K562 (cell line): ENCODE measurements at regions not wholly inside any gene's neighbourhood (a gene's known extent, or its start where the extent isn't known, plus 50 kb on each side); places are given as distances from the start of the nearest gene placed in this dataset.

Experiments
- ATAC-seq: fragments of 200-7000 bp; cut with Tn5 transposase; 3 replicates; pipeline ENCODE4 v1.9.1; 2020; ENCODE audit warnings: moderate library complexity
- BruUV-seq: library from RNA; stranded (reverse); fragments of 400-500 nt; replicated peaks from 2 replicates; lab custom pipeline; 2021; lab: Mats Ljungman, UMichigan
- CTCF ChIA-PET: fragments of 300-600 bp; formaldehyde crosslinking; extraction: SDS; loops from one replicate; lab custom pipeline; 2021; ENCODE audit warnings: low intra/inter-chr PET ratio; lab: Yijun Ruan, JAX
- POLR2A ChIA-PET: fragments of 300-600, 350-650 bp; sonication (Branson Sonifier 250); formaldehyde crosslinking; extraction: SDS; loops from one replicate; lab custom pipeline; 2021; ENCODE audit warnings: antibody characterized with exemption, inconsistent platforms; lab: Yijun Ruan, JAX
- DNase-seq, 4 experiments: peaks; one replicate each; pipeline versions ENCODE4 v3.0.0 to v3.0.0-alpha.2; 2011 to 2018; ENCODE audit warnings: low spot score in 3 of 4, mixed read lengths in 3 of 4; ENCODE audit errors: extremely low read depth in 1 of 4
- FAIRE-seq: peaks from 2 replicates; lab custom pipeline; 2011; peaks lifted over from hg19 to GRCh38; lab: Jason Lieb, UNC
- H2AFZ ChIP-seq: 2 replicates; pipeline ENCODE4 v1.6.0; 2011; ENCODE audit warnings: low read depth, low read length, control low read depth, inconsistent platforms
- H3K27ac ChIP-seq: fragments of 200-600 bp; 3 replicates; pipeline ENCODE4 v1.8.0; 2011; ENCODE audit warnings: low read depth, mild to moderate bottlenecking, control low read depth, inconsistent platforms, low read length, moderate library complexity, mixed read lengths; ENCODE audit errors: extremely low read depth
- H3K27me3 ChIP-seq, 2 experiments: fragments of 300-600 bp in 1 of 2; 2 replicates in 1 of 2; 3 replicates in 1 of 2; pipeline versions ENCODE4 v1.6.0 to v1.8.0; 2011; ENCODE audit warnings: inconsistent platforms in 2 of 2, low read length in 2 of 2, mild to moderate bottlenecking in 1 of 2, mixed read lengths in 1 of 2, moderate library complexity in 1 of 2; ENCODE audit not compliant: control insufficient read depth in 2 of 2, insufficient read depth in 2 of 2
- H3K36me3 ChIP-seq: fragments of 300-600 bp; 3 replicates; pipeline ENCODE4 v1.8.0; 2011; ENCODE audit warnings: mild to moderate bottlenecking, low read length, inconsistent platforms; ENCODE audit not compliant: control insufficient read depth, insufficient read depth
- H3K4me1 ChIP-seq, 2 experiments: fragments of 200-600 bp in 1 of 2; replicated peaks in 1 of 2; 2 replicates in 1 of 2; 3 replicates in 1 of 2; pipeline versions ENCODE4 v1.5.1 to v1.8.0; 2011; ENCODE audit warnings: inconsistent platforms in 2 of 2, low read length in 2 of 2, mild to moderate bottlenecking in 1 of 2, mixed read lengths in 1 of 2, moderate library complexity in 1 of 2; ENCODE audit not compliant: control insufficient read depth in 2 of 2, insufficient read depth in 2 of 2
- H3K4me2 ChIP-seq: 2 replicates; pipeline ENCODE4 v1.6.1; 2011; ENCODE audit warnings: low read length, control low read depth, inconsistent platforms, mixed read lengths; ENCODE audit not compliant: insufficient read depth
- H3K4me3 ChIP-seq: fragments of 200-600 bp; sonication (generic), shearing (Covaris generic); 2 replicates; pipeline ENCODE4 v1.5.1; 2016; ENCODE audit warnings: control low read depth, inconsistent platforms
- H3K79me2 ChIP-seq: fragments of 200-600 bp; 3 replicates; pipeline ENCODE4 v1.8.0; 2011; ENCODE audit warnings: low read length, inconsistent platforms; ENCODE audit not compliant: control insufficient read depth, insufficient read depth
- H3K9ac ChIP-seq, 2 experiments: 2 replicates each; pipeline versions ENCODE4 v1.6.0 to v1.6.1; 2011; ENCODE audit warnings: low read depth in 2 of 2, low read length in 2 of 2, control low read depth in 1 of 2, inconsistent platforms in 1 of 2, mild to moderate bottlenecking in 1 of 2, mixed read lengths in 1 of 2; ENCODE audit not compliant: insufficient read depth in 1 of 2
- H3K9me1 ChIP-seq: one replicate; pipeline ENCODE4 v1.6.0; 2011; ENCODE audit warnings: inconsistent platforms, mild to moderate bottlenecking, low read length, moderate library complexity; ENCODE audit not compliant: control insufficient read depth, insufficient read depth
- H3K9me3 ChIP-seq: replicated peaks from 2 replicates; pipeline ENCODE4 v1.5.1; 2011; ENCODE audit warnings: low read depth, low read length, inconsistent platforms; ENCODE audit not compliant: control insufficient read depth, insufficient read depth
- H4K20me1 ChIP-seq: replicated peaks from 2 replicates; pipeline ENCODE4 v1.6.1; 2011; ENCODE audit warnings: low read length, inconsistent platforms, mixed read lengths; ENCODE audit not compliant: control insufficient read depth, insufficient read depth
- ELK1 ChIP-seq: sonication (generic); formaldehyde crosslinking; IDR thresholded peaks from 2 replicates; pipeline ENCODE4 v1.8.1; 2022; ENCODE audit warnings: missing genetic modification reagents
- HDAC2 ChIP-seq: fragments of 450-650 bp; IDR thresholded peaks from 2 replicates; pipeline ENCODE4 v1.6.1; 2016; ENCODE audit warnings: mild to moderate bottlenecking
- MTA1 ChIP-seq: fragments of 450-650 bp; IDR thresholded peaks from 2 replicates; pipeline ENCODE4 v1.6.1; 2017; ENCODE audit warnings: borderline replicate concordance
- SP1 ChIP-seq: sonication (generic); formaldehyde crosslinking; IDR thresholded peaks from 2 replicates; pipeline ENCODE4 v1.8.1; 2022; ENCODE audit warnings: mild to moderate bottlenecking, missing genetic modification reagents
- SPI1 ChIP-seq: IDR thresholded peaks from 2 replicates; pipeline ENCODE4 v1.6.1; 2011; ENCODE audit warnings: low read depth, low read length, control low read depth, borderline replicate concordance
- TAF1 ChIP-seq: IDR thresholded peaks from 2 replicates; pipeline ENCODE4 v1.6.1; 2011; ENCODE audit warnings: mild to moderate bottlenecking, low read length, moderate library complexity; ENCODE audit not compliant: insufficient read depth, control insufficient read depth, severe bottlenecking; ENCODE audit errors: extremely low read depth
- ZKSCAN1 ChIP-seq: fragments of 150-350 bp; IDR thresholded peaks from 2 replicates; pipeline ENCODE4 v1.6.1; 2016; ENCODE audit warnings: low read depth, low read length
- ZNF140 ChIP-seq: fragments of 250-450 bp; sonication (Bioruptor Pico); IDR thresholded peaks from 2 replicates; pipeline ENCODE4 v1.8.0; 2021; ENCODE audit warnings: moderate library complexity, mild to moderate bottlenecking, inconsistent platforms
- ZNF589 ChIP-seq: fragments of 200-800 bp; sonication (Bioruptor generic); IDR thresholded peaks from 2 replicates; pipeline ENCODE4 v1.6.1; 2016; ENCODE audit warnings: low read depth, missing genetic modification characterization, missing compliant biosample characterization
- in situ Hi-C: fragments of 300-500 bp; cut with MboI; formaldehyde crosslinking; loops from 4 replicates; pipeline ENCODE4 v1.15.0; 2018; ENCODE audit warnings: inconsistent platforms, mixed read lengths
- intact Hi-C: fragments of 100-400 bp; cut with micrococcal nuclease; formaldehyde crosslinking; loops from 2 replicates; pipeline ENCODE4 v1.14.2; 2022
- TF ChIP-seq, protein P1 (sequence below): fragments of 450-650 bp; formaldehyde crosslinking; IDR thresholded peaks from 2 replicates; pipeline ENCODE4 v1.4.0; 2022; ENCODE audit warnings: mild to moderate bottlenecking, moderate library complexity
- TF ChIP-seq, protein P2 (sequence below): sonication (generic); formaldehyde crosslinking; IDR thresholded peaks from 2 replicates; pipeline ENCODE4 v1.9.0; 2022; ENCODE audit warnings: mild to moderate bottlenecking, missing genetic modification reagents

GRCh38 chr18:41577529-41577928 is 377.5 kb upstream of the PIK3C3 start:
- Histone ChIP-seq H4K20me1 (no peaks in the 10 kb centered on the region), H3K79me2 (no peaks in the 10 kb centered on the region), H3K9me3 (no peaks in the 10 kb centered on the region; the same call in 1 of the 2 replicates), H3K27ac (no peak overlapping the region), H3K4me1 (no peaks in the 10 kb centered on the region), H3K27me3 (no peaks in the 10 kb centered on the region), H3K4me2 (no peak overlapping the region), H3K36me3 (no peaks in the 10 kb centered on the region), H2AFZ (no peak overlapping the region), H3K9me1 (no peaks in the 10 kb centered on the region), H3K9ac (no peak overlapping the region), H3K4me3 (no peak overlapping the region)
- intact Hi-C loops = no loop called here
- FAIRE-seq (no peak), DNase-seq (no peak), ATAC-seq (no peak)
- ChIA-PET CTCF (no interaction called here), POLR2A (no interaction called here)
- in situ Hi-C loops = no loop called here
- TF ChIP-seq SPI1 = no peak
- TF ChIP-seq MTA1 = no peak
- TF ChIP-seq ZNF589 = no peak
- TF ChIP-seq, protein P1, sequence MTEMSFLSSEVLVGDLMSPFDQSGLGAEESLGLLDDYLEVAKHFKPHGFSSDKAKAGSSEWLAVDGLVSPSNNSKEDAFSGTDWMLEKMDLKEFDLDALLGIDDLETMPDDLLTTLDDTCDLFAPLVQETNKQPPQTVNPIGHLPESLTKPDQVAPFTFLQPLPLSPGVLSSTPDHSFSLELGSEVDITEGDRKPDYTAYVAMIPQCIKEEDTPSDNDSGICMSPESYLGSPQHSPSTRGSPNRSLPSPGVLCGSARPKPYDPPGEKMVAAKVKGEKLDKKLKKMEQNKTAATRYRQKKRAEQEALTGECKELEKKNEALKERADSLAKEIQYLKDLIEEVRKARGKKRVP = no peak
- TF ChIP-seq ELK1 (CRISPR knock-in tag) = no peak
- no peak for TF ChIP-seq SP1 (CRISPR knock-in tag)
- TF ChIP-seq TAF1 = no peak
- TF ChIP-seq ZKSCAN1 = no peak
- no peak for TF ChIP-seq HDAC2
- TF ChIP-seq ZNF140 (CRISPR knock-in tag) = no peak
- TF ChIP-seq, protein P2, sequence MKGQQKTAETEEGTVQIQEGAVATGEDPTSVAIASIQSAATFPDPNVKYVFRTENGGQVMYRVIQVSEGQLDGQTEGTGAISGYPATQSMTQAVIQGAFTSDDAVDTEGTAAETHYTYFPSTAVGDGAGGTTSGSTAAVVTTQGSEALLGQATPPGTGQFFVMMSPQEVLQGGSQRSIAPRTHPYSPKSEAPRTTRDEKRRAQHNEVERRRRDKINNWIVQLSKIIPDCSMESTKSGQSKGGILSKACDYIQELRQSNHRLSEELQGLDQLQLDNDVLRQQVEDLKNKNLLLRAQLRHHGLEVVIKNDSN (CRISPR knock-in tag) = no peak
- BruUV-seq = no TSS peak
